GM10266 (cell line): ENCODE measurements at regions not wholly inside any gene's neighbourhood (a gene's known extent, or its start where the extent isn't known, plus 50 kb on each side); places are given as distances from the start of the nearest gene placed in this dataset.

ENCODE experiments used
- DNase-seq: peaks from one replicate; pipeline ENCODE4 v3.0.0; 2012; ENCODE audit errors: extremely low spot score
- TF ChIP-seq, protein P1 (sequence below): IDR thresholded peaks from 2 replicates; pipeline ENCODE4 v1.5.1; 2012; ENCODE audit warnings: mild to moderate bottlenecking, low read depth; ENCODE audit not compliant: control insufficient read depth, insufficient read depth; ENCODE audit errors: missing control alignments

DNA sequence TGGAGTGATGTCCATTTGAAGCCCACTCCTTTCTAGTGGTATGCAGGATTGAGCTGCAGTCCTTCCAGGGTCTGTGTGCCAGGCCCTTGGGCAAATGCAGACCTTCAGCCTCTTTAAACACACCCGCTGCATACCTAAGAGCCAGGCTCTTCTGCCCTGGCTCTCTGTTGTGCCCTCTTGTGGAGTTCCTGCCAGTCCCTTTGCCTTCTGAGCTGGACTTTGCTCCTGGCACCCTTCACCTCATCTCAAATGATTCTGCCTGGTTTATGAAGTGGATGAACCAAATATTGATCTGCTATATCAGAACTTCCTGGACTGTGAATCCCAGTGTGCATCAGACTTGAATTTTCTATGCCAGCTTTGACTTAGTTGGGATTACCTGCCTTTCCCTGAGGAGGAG lies 158.8 kb downstream of the URB2 start:
- TF ChIP-seq, protein P1, sequence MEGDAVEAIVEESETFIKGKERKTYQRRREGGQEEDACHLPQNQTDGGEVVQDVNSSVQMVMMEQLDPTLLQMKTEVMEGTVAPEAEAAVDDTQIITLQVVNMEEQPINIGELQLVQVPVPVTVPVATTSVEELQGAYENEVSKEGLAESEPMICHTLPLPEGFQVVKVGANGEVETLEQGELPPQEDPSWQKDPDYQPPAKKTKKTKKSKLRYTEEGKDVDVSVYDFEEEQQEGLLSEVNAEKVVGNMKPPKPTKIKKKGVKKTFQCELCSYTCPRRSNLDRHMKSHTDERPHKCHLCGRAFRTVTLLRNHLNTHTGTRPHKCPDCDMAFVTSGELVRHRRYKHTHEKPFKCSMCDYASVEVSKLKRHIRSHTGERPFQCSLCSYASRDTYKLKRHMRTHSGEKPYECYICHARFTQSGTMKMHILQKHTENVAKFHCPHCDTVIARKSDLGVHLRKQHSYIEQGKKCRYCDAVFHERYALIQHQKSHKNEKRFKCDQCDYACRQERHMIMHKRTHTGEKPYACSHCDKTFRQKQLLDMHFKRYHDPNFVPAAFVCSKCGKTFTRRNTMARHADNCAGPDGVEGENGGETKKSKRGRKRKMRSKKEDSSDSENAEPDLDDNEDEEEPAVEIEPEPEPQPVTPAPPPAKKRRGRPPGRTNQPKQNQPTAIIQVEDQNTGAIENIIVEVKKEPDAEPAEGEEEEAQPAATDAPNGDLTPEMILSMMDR = no peak
- no peak for DNase-seq

DNA sequence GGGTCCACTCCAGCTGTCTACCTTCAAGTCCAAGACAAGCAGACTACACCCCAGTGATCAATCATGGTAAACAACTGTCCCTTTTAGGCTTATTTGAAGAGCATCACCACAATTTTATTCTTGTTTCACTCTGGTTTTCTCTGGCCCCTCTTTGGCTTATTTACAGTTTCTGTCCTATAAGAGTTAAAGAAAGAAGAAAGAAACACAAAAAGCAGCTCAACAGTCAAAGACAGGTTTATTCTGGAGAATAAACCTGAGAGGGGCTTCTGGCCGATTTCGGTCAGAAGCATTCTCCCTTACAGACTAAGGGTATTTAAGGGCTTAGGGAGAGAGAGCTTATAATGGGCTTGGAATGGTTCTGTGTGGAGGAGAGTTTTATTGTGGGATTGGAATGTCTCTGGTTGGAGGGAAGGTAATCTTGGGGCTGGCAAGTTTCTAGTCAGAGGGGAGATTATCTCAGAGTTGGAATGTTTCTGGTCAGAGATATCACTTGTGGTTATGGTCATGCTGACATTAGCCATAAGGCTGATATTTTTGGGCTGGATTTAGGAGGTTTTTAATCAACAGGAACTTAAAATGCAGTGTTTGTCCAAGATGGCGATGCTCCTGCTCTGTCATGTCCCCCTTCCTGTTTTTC lies 161.0 kb downstream of the URB2 start:
- DNase-seq = no peak
- TF ChIP-seq, protein P1 = no peak

DNA sequence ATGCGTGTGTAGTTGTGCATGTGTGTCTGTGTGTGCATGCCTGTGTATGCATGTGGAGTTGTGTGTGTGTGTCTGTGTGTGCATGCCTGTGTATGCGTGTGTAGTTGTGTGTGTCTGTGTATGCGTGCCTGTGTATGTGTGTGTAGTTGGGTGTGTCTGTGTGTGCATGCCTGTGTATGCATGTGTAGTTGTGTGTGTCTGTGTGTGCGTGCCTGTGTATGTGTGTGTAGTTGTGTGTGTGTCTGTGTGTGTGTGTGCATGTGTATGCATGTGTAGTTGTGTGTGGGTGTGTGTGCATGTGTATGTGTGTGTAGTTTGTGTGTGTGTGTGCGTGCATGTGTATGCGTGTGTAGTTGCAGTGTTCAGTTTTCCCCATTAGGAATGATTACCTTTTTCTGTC lies 162.0 kb downstream of the URB2 start:
- DNase-seq = no peak
- TF ChIP-seq, protein P1 = no peak

DNA sequence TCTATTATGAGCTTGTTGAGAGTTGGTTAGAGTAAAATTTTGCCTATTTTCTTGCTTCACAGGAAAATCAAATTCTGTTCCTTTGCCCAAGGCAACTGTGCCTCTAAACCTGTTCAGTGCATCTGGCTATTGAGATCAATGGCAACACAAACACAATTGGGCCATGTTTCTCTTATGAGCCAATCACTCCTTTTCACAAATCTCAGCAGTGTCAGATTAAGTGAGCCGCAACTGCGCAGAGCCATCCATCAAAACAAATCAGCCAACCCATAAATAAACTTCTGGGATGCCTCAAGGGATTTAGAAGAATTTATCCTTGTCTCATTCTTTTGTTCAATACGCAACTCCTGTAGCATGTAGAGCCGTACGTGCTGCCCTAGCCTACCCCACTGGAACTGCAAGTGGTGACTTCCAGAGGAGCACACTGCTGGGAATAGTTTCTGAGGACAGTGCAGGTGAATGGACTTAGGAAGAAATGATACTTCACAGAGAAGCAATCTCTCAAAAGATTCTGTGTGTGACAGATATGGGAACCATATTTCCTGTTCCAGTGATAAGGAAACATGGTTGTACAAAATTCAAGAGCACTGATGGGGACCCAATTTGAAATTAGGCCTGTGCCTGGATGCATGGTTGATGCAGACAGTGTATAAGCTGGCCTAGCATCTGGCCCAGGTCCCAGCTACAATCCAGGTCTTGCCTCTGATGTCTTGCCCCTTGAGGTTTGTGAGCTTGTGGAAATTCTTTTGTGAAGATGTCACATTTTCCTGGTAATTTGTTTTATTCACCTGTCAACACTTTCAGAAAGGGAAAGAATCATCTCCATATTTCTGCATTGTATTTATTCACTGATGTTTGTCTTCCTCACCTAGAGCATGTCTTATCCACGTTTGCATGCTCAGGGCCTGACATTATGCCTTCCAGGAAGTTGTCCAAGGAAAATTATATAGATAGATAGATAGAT lies 166.2 kb downstream of the URB2 start:
- no peak for DNase-seq
- TF ChIP-seq, protein P1 = no peak

DNA sequence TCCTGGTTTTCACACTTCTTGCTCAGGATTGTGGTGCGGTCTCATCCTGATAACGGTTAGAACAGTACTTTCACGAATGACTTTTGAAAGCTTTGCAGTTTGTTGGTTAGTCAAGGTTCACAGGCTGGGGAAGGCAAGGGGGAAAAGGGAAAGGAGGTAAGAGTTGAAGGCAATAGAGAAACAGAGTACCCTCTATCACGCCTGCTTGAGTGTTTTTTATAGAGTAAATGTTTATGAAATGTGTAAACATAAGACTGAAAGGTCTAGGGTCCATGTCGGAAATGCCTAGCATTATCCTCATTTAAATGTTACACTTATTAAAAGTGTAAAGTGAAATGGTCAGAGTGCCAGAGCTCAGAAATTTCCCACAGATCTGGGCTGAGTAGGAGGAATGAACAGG lies 167.4 kb downstream of the URB2 start:
- TF ChIP-seq, protein P1 = no peak
- no peak for DNase-seq

DNA sequence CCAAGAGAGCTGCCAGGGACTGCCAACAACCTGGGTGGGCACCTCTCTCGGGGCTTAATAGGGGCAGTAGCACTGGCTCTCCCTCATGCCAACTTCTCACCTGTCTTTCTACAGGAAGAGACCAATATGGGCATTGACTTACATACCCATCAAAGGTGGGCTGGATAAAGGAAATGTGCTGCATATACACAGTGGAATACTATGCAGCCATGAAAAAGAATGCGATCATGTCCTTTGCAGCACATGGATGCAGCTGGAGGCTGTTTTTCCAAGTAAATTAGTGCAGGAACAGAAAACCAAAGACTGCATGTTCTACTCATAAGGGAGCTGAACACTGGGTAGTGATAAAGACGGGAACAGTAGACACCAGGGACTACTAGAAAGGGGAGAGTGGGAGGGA lies 172.5 kb downstream of the URB2 start:
- DNase-seq = no peak
- TF ChIP-seq, protein P1 = no peak
